ENCODE measurements at regions not wholly inside any gene's neighbourhood (a gene's known extent, or its start where the extent isn't known, plus 50 kb on each side); places are given as distances from the start of the nearest gene placed in this dataset.
"Not testable (repeated sequence)": the region's sequence is repeated elsewhere in the genome, so short reads cannot be mapped to it uniquely, and the experiment has no call there.

GRCh38 chr4:55025456-55025855 lies 99.9 kb downstream of the KDR start:
- H3K79me2 ChIP-seq (ENCODE audit: insufficient read depth, low read length); H3K4me3 ChIP-seq (replicated peaks in 1 of 2; ENCODE audit: low read depth in 1 of 2, low read length in 2 of 2); POLR2A ChIA-PET; H3K27ac ChIP-seq (ENCODE audit: low read depth, low read length); H3K9ac ChIP-seq (ENCODE audit: low read length); H3K4me1 ChIP-seq (ENCODE audit: control insufficient read depth in 1 of 2, insufficient read depth in 2 of 2, low read length in 2 of 2); ATAC-seq; H3K4me2 ChIP-seq (ENCODE audit: low read length); H4K20me1 ChIP-seq (ENCODE audit: insufficient read depth); BruUV-seq (replicated peaks); DNase-seq (ENCODE audit: low read depth, low spot score); H3K36me3 ChIP-seq (ENCODE audit: control insufficient read depth in 1 of 2, insufficient read depth in 2 of 2, low read length in 2 of 2); CTCF ChIA-PET; intact Hi-C loops (cut with micrococcal nuclease); RAD21 ChIA-PET (ENCODE audit: low non-redundant PET in 1 of 2, low total read pairs in 2 of 2, uncharacterized antibody in 2 of 2, unreplicated experiment in 2 of 2); H2AFZ ChIP-seq (ENCODE audit: low read depth, low read length, poor library complexity, severe bottlenecking); H3K9me3 ChIP-seq (ENCODE audit: control insufficient read depth in 1 of 2, insufficient read depth in 1 of 2, low read depth in 1 of 2, low read length in 2 of 2); H3K9me2 ChIP-seq (ENCODE audit: insufficient read depth); H3K27me3 ChIP-seq (ENCODE audit: insufficient read depth, low read length): not testable (repeated sequence)

- no peak for TF ChIP-seq ZBTB33 (IDR thresholded peaks at IDR 0.05; ENCODE audit: extremely low read depth, insufficient replicate concordance, low read length)
- TF ChIP-seq YY1 (IDR thresholded peaks at IDR 0.05; ENCODE audit: extremely low read depth, insufficient replicate concordance, low read depth, low read length) = no peak
- no peak for TF ChIP-seq JUND (IDR thresholded peaks at IDR 0.05)
- TF ChIP-seq CEBPB (IDR thresholded peaks at IDR 0.05; ENCODE audit: low read depth) = no peak
- intact Hi-C loops (cut with micrococcal nuclease) = no loop called here
- no peaks in the 10 kb centered on the region for H3K9me2 ChIP-seq (ENCODE audit: insufficient read depth)
- POLR2A ChIA-PET = no interaction called here
- no peak for DNase-seq (ENCODE audit: low read depth, low spot score)
- BruUV-seq (replicated peaks) = no TSS peak
- CTCF ChIA-PET = no interaction called here
- H3K27ac ChIP-seq (ENCODE audit: low read depth, low read length) = no peak overlapping the region
- RAD21 ChIA-PET (ENCODE audit: low non-redundant PET in 1 of 2, low total read pairs in 2 of 2, uncharacterized antibody in 2 of 2, unreplicated experiment in 2 of 2) = no interaction called here
- no peaks in the 10 kb centered on the region for H3K4me1 ChIP-seq (ENCODE audit: control insufficient read depth in 1 of 2, insufficient read depth in 2 of 2, low read length in 2 of 2)
- no peak overlapping the region for H3K4me3 ChIP-seq (replicated peaks in 1 of 2; ENCODE audit: low read depth in 1 of 2, low read length in 2 of 2)
- H3K4me2 ChIP-seq (ENCODE audit: low read length) = no peak overlapping the region
- ATAC-seq = no peak
- H4K20me1 ChIP-seq (ENCODE audit: insufficient read depth) = no peaks in the 10 kb centered on the region
- H3K79me2 ChIP-seq (ENCODE audit: insufficient read depth, low read length) = no peaks in the 10 kb centered on the region
- H3K9me3 ChIP-seq (ENCODE audit: control insufficient read depth in 1 of 2, insufficient read depth in 1 of 2, low read depth in 1 of 2, low read length in 2 of 2) = no peaks in the 10 kb centered on the region
- H3K27me3 ChIP-seq (ENCODE audit: insufficient read depth, low read length) = no peaks in the 10 kb centered on the region
- no peak overlapping the region for H3K9ac ChIP-seq (ENCODE audit: low read length)
- H3K36me3 ChIP-seq (ENCODE audit: control insufficient read depth in 1 of 2, insufficient read depth in 2 of 2, low read length in 2 of 2) = no peaks in the 10 kb centered on the region
- no peak overlapping the region for H2AFZ ChIP-seq (ENCODE audit: low read depth, low read length, poor library complexity, severe bottlenecking)
Measured at GRCh38 chr4:55023030-55023429, 102.4 kb downstream of the KDR start.
